HG03103 (cell line): ENCODE measurements at regions not wholly inside any gene's neighbourhood (a gene's known extent, or its start where the extent isn't known, plus 50 kb on each side); places are given as distances from the start of the nearest gene placed in this dataset.
"Not testable (repeated sequence)": the region's sequence is repeated elsewhere in the genome, so short reads cannot be mapped to it uniquely, and the experiment has no call there.

Experiments used
- ATAC-seq: cut with Tn5 transposase; IDR thresholded peaks from one replicate; pipeline ENCODE4 v1.9.1; 2021; ENCODE audit warnings: low read depth; ENCODE audit not compliant: unreplicated experiment

GRCh38 chr6:78222226-78222625 lies 569.4 kb downstream of the MEI4 start:
- no peak for ATAC-seq

GRCh38 chr6:78231002-78231401 lies 578.2 kb downstream of the MEI4 start:
- ATAC-seq = no peak

- ATAC-seq = no peak
Observed at GRCh38 chr6:78243519-78243918, 590.7 kb downstream of the MEI4 start.

- no peak for ATAC-seq
Observed at GRCh38 chr6:78251931-78252330, 599.1 kb downstream of the MEI4 start.

DNA sequence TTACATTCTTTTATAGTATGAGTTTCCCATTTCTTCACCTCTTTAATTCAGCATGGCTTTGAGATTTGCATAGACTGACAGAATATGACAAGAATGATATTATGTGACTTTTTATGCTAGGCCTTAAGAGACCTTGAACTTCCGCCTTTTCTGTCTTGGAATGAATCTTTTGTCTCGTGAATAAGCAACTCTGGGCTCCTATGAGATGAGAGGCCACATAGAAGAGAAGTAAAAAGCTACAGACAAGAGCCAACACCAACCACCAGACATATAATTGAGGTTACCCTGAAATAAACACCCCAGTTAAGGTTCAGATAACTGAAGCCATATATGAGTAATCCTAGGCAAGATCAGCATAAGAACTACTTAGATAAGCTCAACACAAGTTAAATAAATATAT lies 600.8 kb downstream of the MEI4 start:
- ATAC-seq = no peak

GRCh38 chr6:78259935-78260334 lies 607.1 kb downstream of the MEI4 start:
- ATAC-seq = no peak

GRCh38 chr6:78260427-78260826 lies 606.9 kb upstream of the IRAK1BP1 start:
- not testable (repeated sequence) for ATAC-seq

- ATAC-seq = no peak
Observed at GRCh38 chr6:78268591-78269452, 598.5 kb upstream of the IRAK1BP1 start.

- ATAC-seq = no peak
Observed at GRCh38 chr6:78300885-78301284, 566.5 kb upstream of the IRAK1BP1 start.

DNA sequence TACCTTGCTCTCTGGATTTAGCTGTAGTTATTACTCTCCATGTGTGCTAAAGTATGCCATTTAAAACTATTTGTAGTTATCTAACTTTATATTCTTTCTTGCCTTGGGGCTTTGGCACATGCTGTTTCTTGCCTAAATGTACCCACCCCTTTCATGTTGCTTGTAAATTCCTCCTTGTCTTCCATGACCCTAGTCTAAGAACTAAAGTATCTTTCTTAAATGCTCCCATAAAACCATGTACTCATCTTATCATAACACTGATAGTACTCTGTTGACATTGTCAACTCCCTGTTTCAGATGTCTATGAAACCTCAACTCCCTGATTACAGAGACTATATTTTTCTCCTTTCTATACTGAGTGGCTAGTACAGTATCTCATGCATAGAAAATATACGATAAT lies 564.9 kb upstream of the IRAK1BP1 start:
- no peak for ATAC-seq

DNA sequence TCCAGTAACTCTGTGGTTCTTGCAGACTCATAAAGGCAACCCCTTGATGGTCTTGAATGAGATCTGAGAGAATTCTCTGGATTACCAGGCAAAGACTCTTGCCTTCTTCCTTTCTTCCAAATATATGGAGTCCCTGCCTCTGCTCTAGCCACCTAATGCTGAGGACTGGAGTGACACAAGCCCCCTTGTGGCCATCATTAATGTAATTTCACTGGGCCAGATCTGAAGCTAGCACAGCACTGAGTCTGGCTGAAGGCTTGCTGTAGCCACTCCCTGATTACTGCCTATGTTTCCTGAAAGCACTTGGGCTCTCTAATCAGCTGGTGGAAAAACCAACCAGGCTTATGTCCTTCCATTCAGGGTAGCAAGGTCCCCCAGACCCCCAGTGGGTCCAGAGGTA lies 559.3 kb upstream of the IRAK1BP1 start:
- no peak for ATAC-seq

GRCh38 chr6:78322068-78322845 lies 545.1 kb upstream of the IRAK1BP1 start:
- no peak for ATAC-seq

DNA sequence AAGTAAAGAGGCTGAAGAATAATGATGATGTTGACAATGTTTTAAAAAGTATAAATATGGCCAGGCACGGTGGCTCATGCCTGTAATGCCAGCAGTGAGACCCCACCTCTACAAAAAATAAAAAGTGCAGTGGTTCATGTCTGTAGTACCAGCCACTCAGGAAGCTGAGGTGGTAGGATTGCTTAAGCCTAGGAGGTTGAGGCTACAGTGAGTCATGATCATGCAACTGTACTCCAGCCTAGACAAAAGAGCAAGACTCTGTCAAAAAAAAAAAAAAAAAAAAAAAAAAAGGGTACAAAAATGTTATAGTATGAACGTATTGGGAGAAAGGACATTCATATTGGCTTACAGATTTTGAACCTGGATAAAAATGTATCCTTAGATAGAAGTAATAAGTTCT lies 543.1 kb upstream of the IRAK1BP1 start:
- ATAC-seq = no peak

- no peak for ATAC-seq
Observed at GRCh38 chr6:78340755-78341154, 526.6 kb upstream of the IRAK1BP1 start.

- ATAC-seq = no peak
Observed at GRCh38 chr6:78345882-78346281, 521.5 kb upstream of the IRAK1BP1 start.

DNA sequence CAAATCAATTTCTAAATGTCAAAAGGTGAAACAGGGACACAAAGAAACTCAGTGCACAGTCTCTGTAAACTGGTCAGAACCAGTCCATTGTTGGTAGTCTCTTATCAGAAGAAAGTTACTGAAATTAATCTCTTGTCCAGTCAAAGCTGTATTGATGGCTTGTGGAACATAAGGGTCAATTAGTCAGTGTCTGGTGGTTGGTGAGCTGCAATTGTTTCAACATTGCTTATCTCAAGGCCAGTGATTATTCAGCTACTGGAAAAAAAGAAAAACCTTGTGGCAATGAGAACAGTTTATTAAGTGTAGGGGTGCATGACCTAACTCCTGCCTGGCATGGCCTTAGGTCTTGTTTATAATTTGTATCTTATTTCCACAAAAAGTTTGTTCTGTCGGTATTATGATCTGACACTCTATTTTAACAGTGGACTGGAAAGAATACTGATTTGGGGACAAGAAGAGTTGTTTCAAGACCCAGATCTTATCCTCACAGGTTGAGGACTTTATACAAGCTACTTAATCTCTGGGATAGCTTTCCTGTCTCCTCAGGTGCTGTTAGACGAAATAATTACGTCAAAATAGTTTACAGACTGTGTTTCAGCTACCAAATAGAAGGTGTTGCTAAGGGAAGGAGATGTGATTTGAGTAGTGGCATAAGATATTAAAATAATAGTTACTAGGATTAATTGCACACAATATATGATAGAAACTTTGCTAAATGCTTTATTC lies 520.0 kb upstream of the IRAK1BP1 start:
- no peak for ATAC-seq

DNA sequence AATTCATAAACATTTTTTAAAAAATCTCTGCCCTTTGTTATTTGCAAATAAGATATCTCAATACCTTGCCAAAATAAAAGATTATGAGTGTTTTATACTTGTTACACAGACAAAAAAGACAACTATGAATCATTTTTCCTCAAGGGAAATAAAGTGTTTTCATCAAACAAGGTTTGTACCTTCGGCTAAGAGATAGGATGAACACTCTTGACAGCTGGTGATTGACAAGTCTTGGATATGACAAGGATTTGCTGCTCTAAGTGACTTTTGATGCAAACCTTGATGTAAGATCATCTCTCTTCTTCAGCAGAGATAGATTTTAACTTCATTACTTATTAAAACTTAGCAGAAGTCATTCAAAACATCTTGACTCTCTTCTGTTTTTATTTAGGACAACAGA lies 514.3 kb upstream of the IRAK1BP1 start:
- no peak for ATAC-seq

DNA sequence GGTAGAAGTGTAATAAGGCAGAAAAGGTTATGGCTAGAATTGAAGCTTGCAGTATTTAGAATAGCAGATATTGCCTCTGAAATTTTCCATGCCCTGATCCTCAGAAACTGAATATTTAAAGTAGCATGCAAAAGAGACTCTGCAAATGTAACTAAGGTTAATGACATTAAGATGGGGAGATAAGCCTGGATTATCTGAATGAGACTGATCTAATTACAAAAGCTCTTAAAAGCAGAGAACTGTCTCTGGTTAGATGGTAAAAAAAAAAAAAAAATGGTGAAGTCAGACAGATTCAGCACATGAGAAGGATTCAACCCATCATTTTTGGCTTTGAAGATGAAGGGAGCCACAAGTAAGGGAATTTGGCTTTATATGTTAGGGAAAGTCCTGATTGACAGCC lies 503.7 kb upstream of the IRAK1BP1 start:
- ATAC-seq = no peak

GRCh38 chr6:78365473-78365872 lies 501.9 kb upstream of the IRAK1BP1 start:
- ATAC-seq = no peak

GRCh38 chr6:78377056-78377455 lies 490.3 kb upstream of the IRAK1BP1 start:
- no peak for ATAC-seq

GRCh38 chr6:78379982-78380381 lies 487.4 kb upstream of the IRAK1BP1 start:
- ATAC-seq = no peak
